HG03025 (cell line): ENCODE measurements at regions not wholly inside any gene's neighbourhood (a gene's known extent, or its start where the extent isn't known, plus 50 kb on each side); places are given as distances from the start of the nearest gene placed in this dataset.

Experiments
- ATAC-seq: cut with Tn5 transposase; IDR thresholded peaks from one replicate; pipeline ENCODE4 v1.9.1; 2021; ENCODE audit warnings: mild to moderate bottlenecking, moderate library complexity; ENCODE audit not compliant: unreplicated experiment, low FRiP score

DNA sequence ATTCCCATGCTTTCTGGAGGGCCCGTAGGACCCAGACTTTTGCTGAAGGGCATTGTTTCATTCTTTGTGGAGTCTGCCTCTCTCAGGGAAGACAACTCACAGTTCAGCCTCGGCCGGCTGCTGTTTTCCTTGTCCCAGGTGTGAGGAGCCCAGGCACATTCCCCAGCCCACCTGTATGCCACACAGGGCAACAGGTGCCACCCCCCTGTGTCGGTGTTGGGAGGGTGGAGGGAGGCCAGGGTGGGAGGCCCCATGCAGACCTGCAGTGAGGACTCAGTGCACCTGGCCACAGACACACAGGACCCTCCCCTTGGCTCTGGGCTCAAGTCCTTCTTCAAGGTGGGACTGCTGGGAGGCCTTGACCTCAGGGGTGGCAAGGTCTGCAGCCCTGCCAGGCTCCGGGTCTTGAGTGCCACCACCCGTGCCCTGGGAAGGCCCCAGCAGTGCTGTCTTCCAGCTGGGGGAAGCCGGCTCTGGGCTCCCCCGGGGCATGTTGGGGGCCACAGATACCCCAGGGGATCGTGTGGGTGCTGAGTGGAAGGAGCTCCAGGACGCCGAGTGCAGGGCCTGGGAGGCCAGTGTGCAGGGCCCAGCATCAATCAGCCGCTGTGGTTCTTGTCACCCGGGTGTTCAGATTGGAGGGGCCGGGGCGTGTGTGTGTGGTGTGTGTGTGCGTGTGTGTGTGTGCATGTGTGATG, 1286.1 kb downstream of the BRD1 start:
- no peak for ATAC-seq

DNA sequence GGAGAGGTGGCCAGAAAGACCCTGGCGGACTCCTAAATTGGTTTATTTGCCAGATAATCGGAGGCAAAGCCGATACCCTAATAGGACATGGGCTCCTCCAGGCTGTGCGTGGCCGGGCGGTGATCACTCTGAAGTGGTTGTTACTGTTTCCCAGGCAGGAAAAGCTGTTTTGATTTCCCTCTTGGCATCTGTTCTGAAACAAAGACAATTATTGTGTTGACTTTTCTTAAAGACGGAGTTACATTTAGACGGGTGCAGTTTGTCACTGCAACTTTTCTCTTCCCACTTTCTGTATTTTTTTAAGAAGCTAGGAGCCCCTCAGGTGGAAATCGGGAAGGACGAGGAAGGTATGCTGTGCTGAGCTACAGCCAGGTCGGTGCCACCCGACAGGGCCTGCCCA, 1288.4 kb downstream of the BRD1 start:
- no peak for ATAC-seq

DNA sequence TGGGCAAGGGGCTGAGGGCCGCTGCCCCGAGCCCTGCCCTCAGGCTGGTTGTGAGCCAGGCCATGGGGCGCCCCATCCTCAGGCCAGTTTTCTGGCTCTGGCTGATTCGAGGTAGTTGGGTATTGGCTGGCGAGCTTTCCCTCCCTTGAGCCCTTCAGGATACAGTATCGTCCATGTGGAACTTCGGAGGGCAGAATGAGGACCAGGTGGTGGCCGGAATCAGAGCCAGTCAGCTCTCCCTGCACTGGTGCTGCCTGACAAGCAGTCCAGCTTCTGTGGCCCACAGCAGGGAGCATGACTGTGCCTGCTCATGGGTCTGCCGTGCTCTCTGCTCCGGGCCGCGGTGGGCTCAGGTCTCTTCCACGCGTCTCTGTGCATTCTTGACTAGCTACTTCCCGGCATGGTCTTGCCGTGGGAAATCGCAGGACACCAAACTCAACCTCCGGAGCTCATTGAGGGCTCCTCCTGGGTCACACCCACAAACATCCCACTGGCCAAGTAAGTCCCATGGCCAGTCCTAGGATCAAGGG, 1289.3 kb downstream of the BRD1 start:
- no peak for ATAC-seq

DNA sequence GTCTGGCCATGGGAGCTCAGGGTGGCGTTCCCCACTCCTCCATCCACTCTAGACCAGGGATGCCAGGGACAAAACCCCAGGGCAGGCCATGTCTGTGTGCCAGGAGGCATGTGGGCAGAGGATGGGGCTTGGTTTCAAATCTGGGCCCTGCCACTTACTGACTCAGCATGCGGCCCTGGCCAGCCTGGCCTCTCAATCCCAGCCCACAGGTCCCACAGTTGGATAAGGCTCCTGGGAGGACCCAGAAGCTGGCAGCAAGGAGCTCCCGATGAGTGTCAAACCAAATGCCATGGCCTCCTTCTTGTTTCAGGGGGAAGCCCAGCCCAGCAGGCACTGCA, 1290.4 kb downstream of the BRD1 start:
- ATAC-seq = no peak

DNA sequence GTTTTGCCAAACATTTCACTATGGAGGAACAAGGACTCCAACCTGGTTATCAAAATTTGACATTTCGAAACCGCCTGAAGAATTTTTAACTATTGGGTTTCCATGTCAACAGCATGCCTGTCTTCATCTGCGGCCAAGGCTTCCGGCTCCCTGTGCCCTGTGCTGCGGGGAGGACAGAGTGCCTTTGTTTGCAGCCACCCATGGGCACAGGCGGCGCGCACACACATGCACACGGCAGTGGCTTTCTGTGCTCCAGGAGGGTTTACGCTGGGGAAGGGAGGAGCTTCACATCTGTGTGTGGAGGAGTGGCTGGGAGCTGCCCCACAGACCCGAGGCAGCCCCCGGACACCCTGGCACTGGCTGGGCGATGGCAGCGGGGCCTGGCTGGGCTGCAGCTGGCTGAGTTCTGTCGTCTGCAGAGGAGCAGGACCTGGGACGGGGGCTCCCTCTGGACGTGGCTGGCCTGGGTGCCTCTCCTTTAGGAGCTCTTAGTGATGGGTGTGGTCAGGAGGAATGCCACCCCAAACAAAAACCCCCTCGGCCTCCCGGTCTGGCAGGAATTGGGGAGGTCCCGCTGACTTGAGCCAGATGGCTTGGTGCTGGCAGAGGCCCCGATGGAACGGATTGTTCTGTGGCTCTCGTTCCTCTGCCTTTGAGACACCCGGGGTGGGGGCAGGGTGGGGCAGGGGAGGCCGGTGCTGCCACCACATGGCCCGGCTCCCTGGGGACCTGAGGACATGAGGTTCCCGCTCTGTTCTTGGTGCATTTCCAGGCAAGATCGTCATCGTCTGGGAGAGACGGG, 1290.9 kb downstream of the BRD1 start:
- no peak for ATAC-seq

DNA sequence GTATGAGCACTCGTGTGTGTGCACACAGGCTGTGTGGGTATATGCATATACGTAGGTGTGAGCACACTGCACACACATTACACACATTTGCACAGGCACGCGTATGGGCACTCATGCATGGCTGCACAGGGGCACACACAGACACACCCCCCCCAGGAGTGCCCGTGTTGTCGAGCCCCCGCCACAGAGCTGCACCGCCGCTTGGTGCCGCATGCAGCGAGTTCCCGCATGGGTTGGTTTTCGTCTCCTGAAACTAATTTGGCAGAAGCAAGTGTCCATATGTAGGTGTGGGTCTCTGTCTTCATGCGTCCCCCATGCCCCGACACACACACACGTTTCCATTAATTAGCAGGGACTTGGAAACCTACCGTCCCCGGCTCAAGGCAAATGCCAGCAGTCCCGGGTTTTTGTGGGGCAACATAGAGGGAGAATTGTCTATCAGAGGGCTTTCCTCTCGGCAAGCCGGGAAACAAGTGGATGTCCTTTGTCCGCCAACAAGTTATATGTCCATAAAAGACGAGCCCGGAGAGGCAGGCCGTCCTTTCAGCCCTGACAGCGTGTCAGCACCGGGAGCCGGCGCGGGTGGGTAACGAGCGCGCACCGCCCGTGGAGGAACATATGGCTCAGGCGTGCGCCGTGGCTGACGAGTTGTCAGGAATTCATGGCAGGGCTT, 1291.7 kb downstream of the BRD1 start:
- ATAC-seq = no peak

DNA sequence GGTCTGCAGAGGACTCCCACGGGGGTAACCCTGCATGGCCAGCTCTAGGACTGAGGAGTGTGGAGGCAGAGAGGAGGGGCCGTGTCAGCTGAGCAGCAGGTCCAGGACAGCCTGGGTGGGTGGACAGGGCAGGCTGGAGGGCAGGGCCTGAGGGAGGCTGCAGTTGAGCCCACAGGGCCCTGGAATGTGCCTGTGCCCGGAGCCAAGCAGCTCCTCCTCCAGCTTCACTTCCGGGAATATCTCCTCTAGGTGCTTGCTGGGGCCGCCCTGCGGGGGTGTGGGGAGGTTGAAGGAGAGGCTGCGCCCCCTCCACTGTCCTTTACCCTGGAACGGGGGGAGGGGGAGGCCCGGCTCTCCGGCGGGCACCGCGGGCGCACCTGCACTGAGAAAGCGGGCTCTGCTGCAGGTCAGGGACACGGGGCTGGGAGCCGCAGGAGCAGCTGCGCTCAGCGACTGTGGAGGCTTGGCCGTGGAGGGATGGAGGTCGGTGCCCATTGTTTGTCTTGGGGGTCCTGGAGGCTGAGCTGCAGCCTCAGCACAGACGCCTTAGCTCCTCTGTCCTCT, 1293.2 kb downstream of the BRD1 start:
- ATAC-seq = no peak

DNA sequence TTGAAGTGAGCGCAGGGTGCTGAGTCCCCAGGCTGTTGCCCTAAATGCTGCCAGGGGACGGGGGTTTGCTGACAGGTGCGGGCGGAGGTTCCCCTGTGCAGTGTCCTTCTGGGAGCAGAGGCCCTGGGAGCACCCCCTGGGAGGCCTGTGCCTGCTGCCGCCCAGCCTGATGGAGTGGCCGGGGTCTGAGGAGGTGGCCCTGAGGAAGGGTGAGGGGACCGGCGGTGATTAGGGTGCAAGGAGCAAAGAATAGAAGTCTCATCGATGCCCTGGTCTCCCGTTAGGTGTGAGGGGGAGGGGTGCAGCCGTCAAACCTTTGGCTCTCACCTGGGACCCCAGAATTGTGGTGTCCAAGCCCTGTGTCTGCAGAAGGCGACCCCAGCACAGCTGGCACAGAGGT, 1294.7 kb downstream of the BRD1 start:
- no peak for ATAC-seq

DNA sequence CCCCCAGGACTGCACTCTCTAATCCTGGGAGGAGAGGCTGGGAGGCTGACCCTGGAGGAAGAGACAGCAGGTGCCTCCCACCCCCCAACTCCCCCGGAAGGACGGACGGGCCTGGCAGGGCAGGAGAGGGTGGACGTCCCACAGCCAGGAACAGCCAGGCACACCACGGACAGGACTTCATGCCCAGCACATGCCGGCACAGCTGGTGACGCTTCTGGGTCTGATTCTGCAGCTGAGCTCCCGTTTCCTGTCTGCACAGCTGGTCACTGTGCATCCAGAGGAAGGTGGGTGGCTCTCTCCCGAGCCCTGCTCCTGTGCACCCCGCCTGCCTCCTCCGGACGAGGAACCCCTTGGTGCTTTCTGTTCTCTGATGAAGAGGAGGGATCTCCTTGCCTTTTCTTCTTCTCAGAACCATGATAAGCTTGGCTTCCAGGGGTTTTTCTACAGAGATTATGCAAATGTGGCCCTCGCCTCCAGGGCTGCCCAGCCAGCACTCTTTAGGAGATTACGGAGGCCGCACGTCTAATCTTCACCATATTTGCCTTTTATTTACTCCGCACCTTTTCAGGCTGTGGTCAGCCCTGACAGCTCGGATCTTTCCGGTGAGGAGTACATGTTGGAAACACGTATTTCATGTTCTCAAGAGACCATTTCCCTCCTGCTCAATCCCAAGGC, 1295.8 kb downstream of the BRD1 start:
- ATAC-seq = no peak

DNA sequence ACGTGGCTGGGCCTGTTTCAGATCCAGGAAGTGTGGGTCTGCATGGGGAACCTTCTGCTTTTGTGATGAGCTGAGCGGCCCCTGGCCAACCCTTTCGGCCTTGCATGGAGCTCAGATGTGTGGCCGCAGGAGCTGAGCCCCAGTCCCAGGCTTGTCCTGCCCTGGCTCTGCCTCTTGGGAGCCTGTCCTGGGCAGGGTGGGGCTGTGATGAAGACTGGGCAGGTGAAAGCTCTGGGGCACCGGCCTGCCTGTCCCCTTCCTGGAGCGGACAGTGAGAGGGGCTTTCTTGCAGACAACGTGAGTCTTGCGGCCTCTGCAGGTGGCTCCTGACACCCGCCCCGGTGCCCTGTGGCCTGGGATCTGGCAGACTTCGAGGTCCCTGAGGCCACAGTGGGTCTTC, 1296.6 kb downstream of the BRD1 start:
- ATAC-seq = no peak

DNA sequence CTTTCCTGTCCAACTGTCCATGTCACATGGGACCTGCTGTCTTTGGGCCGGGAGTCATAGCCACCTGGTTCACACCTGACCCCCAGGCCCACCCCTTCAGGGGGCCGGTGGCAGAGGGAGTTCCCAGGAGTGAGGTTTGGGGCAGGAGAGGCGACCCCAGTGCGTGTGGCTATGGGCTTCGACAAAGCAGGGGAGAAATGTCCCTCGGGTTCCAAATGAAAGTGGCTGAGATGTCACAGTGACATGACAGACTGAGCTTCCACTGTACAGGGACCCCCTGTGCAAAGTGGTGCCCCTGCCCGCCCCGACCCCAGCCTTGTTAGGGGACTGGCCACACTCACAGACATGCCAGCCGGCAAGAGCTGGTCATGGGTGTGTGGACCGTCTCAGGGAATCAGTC, 1297.0 kb downstream of the BRD1 start:
- ATAC-seq = no peak

DNA sequence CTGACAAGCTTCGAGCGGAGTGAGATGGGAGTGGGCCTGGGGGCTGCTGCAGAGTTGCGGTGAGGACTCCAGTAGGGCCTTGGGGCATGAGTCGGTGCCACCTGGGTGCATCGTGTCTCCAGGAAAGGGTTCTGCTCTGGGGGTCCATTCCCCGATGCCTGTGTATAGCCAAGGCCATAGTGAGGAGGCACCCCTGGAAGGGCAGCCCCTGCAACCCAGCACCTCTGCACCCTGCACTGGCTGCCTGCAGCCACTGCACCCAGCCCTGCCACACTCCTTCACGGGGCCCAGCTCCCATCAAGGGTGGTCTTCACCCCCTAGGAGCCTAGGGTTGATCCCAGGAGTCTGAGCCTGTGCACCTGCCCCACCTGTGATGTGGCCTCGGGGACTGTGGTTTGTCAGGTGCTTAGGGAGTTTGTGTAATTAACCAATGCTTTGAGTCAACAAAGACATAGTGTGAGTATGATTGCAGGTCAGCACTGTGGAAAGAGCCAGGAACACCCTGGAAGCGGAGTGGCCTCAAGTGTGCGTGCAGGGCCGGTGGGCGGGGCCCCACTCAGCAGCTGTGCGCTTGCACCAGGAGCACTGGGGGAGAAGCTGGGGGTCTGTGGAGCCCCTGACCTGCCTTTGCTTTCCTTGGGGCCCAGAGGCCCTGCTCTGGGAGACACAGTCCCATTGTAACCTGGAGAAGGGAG, 1299.3 kb downstream of the BRD1 start:
- ATAC-seq = no peak

DNA sequence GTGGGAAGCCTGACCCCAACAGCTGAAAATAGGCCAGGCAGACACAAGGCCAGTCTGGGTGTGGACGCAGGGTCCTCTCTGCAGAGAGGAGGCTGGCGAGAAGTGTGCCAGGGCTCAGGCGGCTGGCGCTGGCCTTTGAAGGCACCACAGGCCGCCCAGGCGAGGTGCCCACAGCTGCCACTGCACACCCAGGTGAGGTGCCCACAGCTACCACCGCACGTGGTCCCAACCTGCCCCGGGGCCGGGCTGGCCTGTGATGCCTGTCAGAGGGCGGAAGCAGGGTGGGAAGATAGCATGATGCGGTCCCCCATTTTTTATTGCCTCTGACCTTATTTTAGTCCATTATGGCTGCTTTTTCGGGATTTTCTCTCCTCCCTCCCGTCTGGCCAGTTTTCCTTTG, 1303.9 kb downstream of the BRD1 start:
- no peak for ATAC-seq

DNA sequence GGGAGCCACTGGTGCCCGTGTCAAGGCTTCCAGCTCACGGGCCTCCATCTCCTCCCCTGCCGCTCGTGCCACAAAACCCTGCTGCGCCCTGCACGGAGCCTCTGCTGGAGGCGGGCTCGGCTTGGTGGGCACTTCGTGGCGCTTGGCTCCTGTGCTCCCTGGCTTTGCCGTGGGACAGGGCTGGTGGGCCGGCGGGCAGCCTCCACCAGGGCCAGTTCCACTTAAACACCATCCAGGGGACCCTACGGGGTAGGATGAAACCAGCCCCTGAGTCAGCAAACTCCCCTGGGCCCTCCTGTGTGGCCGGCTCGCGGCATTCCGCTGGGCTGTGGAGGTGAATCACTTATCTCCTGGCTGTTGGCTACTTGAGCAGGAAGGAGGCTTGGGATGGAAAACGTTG, 1304.6 kb downstream of the BRD1 start:
- ATAC-seq = no peak

DNA sequence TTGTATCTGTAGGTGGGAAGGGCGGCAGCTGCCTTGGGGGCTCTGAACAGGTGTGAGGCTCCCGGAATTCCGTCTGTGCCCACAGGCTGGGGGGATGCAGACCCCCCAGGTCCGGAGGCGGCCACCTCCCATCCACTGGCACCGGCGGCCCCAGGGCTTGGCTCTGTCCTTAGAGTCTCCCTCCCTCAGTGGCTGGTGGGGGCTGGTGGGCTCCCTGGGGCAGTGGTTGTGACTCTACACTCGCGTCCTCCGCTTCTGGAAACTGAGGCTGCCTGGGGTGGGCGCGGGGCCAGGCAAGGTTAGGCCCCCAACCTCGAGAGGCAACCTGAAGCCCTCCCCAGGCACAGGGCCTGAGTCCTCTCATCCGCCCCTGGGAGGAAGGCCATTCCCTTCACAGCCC, 1305.4 kb downstream of the BRD1 start:
- ATAC-seq = no peak

DNA sequence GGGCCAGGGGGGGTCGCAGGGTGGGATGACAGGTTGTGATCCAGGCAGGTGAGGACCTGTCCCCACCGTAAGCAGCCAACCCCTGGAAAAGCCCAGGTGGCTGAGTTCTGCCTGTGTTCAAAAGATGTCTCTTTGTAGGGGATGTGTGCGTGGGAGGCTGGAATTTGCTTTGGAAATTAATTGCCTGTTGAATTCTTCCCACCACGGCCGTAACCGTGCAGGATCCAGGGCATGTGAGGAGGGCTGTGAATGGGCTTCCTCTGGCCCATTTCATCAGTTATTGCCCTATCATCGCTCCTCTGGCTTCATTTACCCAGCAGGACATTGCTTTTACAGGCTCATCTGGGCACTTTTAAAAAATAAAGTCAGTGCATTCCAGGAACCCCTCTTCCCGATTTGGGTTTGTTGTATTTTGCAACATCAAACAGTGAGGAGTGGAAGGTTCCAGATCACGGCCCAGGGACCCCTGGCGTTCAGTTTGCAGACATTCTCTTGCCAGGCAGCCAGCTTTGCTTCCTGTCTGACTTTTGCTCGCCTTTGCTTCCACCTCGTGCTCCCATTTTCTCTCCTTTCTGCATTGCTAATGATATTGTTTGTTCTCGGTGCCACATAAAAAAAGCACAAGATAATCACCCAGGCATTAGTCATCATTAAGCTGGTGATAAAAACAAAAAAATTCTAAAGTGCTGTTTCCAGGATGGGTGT, 1306.6 kb downstream of the BRD1 start:
- no peak for ATAC-seq

DNA sequence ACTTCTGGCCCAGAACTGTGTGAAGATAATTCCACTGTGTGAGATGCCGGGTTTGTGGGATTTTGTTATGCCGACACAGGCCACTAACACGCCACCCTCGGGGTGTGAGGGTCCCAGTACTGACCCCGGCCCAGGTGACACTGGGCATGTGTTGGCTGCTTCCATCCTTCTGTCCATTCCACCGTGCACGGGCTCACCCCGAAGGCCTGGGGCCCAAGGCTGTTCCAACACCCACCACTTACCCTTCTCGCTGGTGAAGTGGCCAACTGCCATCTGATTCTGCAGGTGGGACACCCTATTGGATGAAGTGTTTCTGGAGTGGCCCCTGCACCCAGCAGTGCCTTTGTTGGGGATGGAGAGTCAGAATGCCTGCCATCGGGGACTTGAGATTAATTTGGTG, 1307.5 kb downstream of the BRD1 start:
- ATAC-seq = no peak

DNA sequence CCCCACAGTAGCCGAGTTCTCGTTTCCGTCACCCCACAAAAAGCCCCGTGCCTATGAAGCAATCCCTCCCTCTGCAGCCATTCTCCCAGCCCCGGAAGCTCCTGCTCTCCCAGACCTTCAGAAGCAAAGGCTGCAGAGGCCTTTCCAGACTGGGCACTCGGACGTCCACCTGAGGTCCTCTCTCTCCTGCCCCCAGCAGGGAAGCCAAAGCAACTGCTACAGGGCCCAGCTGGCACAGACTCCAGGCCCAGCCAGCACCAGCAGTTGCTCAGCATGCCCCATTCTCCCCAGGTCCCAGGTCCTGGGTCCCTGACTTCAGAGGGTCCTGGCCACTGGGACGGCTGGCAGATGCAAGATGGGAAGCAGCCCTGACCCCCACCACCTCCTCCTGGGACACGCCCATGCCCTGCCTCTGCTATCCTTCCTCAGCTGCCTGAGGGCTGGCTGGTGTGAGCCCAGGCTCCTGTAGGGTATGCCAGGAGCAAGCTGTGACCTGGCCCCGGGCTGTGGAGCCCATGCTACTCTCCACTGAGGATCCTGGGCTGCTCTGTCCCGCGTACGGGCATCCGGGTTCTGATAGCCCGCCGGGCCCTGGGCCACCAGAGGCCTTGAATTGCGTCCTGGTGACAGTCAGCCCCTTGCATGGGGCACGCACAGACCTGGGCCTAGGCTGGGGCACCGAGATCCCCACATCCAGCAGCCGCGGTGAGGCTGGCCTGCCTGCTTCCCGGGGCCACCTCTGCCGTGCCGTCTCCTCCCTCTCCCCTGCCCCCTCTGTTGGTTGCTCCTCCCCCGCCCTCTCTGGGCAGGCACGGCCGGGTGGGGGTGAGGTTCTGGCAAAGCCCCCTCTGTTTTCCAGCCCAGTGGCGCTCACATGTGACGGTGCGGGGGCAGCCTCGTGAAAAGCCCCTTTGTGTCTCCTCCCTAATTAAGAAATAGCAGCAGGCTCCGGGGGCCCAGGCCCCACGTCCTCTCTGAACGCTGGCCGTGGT, 1310.3 kb downstream of the BRD1 start:
- ATAC-seq = no peak
